ENCODE measurements at regions not wholly inside any gene's neighbourhood (a gene's known extent, or its start where the extent isn't known, plus 50 kb on each side); places are given as distances from the start of the nearest gene placed in this dataset.
A peak's percentile ranks its signal among the peaks of the same experiment; 100 is the strongest.

- H3K27me3 ChIP-seq (ENCODE audit: insufficient read depth, low read length): no peaks in the 10 kb centered on the region
- no peaks in the 10 kb centered on the region for H3K9me3 ChIP-seq (ENCODE audit: low read depth, low read length)
- H3K4me2 ChIP-seq (ENCODE audit: insufficient read depth, low read length): no peak overlapping the region
- peak; percentile 48 for TF ChIP-seq CTCF (IDR thresholded peaks at IDR 0.05; ENCODE audit: extremely low read depth, low read depth, low read length)
- H3K27ac ChIP-seq (ENCODE audit: low read depth, low read length): peak overlapping the region; percentile 99
- DNase-seq (ENCODE audit: insufficient read length, low spot score, missing footprints): peak; percentile 37
- H3K4me1 ChIP-seq (ENCODE audit: insufficient read depth, low read length): peaks cover 77% of the 10 kb centered on the region
- no peaks in the 10 kb centered on the region for H3K79me2 ChIP-seq (ENCODE audit: insufficient read depth, low read length)
- H3K36me3 ChIP-seq (ENCODE audit: insufficient read depth, low read length): no peaks in the 10 kb centered on the region
- no peaks in the 10 kb centered on the region for H4K20me1 ChIP-seq (ENCODE audit: insufficient read depth, low read length)
- H3K4me3 ChIP-seq (ENCODE audit: insufficient read depth, low read length): no peak overlapping the region
- no peak overlapping the region for H2AFZ ChIP-seq (ENCODE audit: low read length)
Observed at GRCh38 chr6:44062771-44063560, 64.3 kb downstream of the MRPL14 start.

DNA sequence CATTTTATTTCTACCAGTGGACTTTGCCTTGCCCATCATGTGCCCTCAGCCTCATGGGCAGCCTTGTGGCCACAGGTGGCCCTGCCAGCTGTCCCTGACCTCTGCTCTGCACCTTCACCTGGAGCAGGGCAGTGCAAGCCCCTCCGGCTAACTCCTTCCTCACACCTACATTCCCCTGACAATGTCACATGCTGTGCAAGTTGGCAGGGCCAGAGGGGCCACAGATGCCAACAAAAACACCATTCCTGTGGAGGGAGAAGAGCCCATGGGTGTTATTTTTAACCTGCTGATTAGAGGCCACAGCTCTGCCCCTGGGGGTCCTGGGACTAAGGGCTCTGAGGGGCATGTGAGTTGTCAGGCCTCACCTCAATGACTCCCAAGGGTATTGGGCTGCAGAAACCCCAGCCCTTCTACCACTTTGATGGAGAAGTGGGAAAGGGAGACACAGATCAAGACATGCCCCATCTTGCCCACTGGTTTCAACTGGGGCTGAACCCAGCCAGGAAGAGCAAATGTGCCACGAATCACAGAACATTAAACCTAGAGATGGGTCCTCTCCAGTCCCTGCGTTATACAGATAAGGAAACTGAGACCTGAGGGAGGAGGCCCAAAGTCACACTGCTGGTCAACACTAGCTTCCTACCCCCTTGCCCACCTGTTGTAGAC is 65.0 kb downstream of the MRPL14 start:
- Histone ChIP-seq H3K27ac (ENCODE audit: low read depth, low read length) (peak overlapping the region; percentile 99), H3K36me3 (ENCODE audit: insufficient read depth, low read length) (no peaks in the 10 kb centered on the region), H3K4me3 (ENCODE audit: insufficient read depth, low read length) (no peak overlapping the region), H2AFZ (ENCODE audit: low read length) (no peak overlapping the region), H3K4me2 (ENCODE audit: insufficient read depth, low read length) (no peak overlapping the region), H3K27me3 (ENCODE audit: insufficient read depth, low read length) (no peaks in the 10 kb centered on the region), H3K4me1 (ENCODE audit: insufficient read depth, low read length) (peaks cover 77% of the 10 kb centered on the region), H3K9me3 (ENCODE audit: low read depth, low read length) (no peaks in the 10 kb centered on the region), H4K20me1 (ENCODE audit: insufficient read depth, low read length) (no peaks in the 10 kb centered on the region), H3K79me2 (ENCODE audit: insufficient read depth, low read length) (no peaks in the 10 kb centered on the region)
- TF ChIP-seq CTCF (IDR thresholded peaks at IDR 0.05; ENCODE audit: extremely low read depth, low read depth, low read length): no peak
- no peak for DNase-seq (ENCODE audit: insufficient read length, low spot score, missing footprints)

DNA sequence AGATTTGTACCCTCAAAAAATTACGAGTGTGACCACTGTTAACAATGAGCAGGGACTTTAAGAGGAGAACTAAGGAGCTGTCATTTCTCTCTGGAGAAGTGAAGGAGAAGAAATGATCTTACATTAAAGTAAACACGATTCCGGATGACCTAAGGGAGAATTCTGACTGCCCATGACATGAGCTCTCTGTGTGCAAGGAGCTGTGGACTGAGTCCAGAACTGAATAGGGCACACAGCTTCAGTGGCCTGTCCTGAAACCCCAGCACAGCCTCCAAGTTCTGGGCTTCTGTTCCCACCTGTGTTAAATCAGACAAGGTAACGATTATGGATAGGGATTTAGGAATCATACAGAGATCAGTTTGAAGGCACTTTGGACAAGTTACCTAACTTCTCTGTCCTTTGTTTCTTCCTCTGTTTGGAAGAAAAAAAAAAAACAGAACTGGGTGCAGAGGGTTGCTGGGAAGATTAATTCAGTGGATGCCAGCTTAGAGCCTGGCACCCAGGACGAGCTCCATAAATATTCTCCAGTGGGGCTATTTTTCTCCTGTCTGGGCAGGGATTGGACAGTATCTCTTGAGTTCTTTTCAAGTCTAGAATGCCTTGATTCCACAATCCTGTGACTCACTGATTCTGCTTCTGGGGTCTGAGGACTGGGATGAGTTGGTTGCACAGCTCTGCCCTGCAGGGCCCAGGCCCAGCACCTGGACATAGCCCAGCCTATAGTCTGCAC is 65.7 kb downstream of the MRPL14 start:
- DNase-seq (ENCODE audit: insufficient read length, low spot score, missing footprints): peak; percentile 82
- no peak overlapping the region for H2AFZ ChIP-seq (ENCODE audit: low read length)
- TF ChIP-seq CTCF (IDR thresholded peaks at IDR 0.05; ENCODE audit: extremely low read depth, low read depth, low read length): no peak
- H4K20me1 ChIP-seq (ENCODE audit: insufficient read depth, low read length): no peaks in the 10 kb centered on the region
- H3K4me1 ChIP-seq (ENCODE audit: insufficient read depth, low read length): peaks cover 78% of the 10 kb centered on the region
- no peaks in the 10 kb centered on the region for H3K27me3 ChIP-seq (ENCODE audit: insufficient read depth, low read length)
- H3K4me2 ChIP-seq (ENCODE audit: insufficient read depth, low read length): no peak overlapping the region
- H3K4me3 ChIP-seq (ENCODE audit: insufficient read depth, low read length): no peak overlapping the region
- H3K79me2 ChIP-seq (ENCODE audit: insufficient read depth, low read length): no peaks in the 10 kb centered on the region
- no peaks in the 10 kb centered on the region for H3K9me3 ChIP-seq (ENCODE audit: low read depth, low read length)
- H3K27ac ChIP-seq (ENCODE audit: low read depth, low read length): peak overlapping the region; percentile 99
- no peaks in the 10 kb centered on the region for H3K36me3 ChIP-seq (ENCODE audit: insufficient read depth, low read length)

Data from osteoblast (primary cell).